AG04449 (cell line): ENCODE measurements at regions not wholly inside any gene's neighbourhood (a gene's known extent, or its start where the extent isn't known, plus 50 kb on each side); places are given as distances from the start of the nearest gene placed in this dataset.
"Not testable (repeated sequence)": the region's sequence is repeated elsewhere in the genome, so short reads cannot be mapped to it uniquely, and the experiment has no call there.

Source experiments
- CTCF ChIA-PET: fragments of 350-600 bp; formaldehyde crosslinking; extraction: SDS; loops from one replicate; lab custom pipeline; 2021; ENCODE audit warnings: antibody characterized with exemption; lab: Yijun Ruan, JAX
- POLR2A ChIA-PET: fragments of 400-600, 350-600 bp; formaldehyde crosslinking; extraction: SDS; loops from one replicate; lab custom pipeline; 2020; ENCODE audit warnings: antibody characterized with exemption, inconsistent platforms; lab: Yijun Ruan, JAX
- DNase-seq: peaks from one replicate; pipeline ENCODE4 v3.0.0-alpha.2; 2010; ENCODE audit warnings: low read depth, low spot score
- H3K4me3 ChIP-seq: 2 replicates; pipeline ENCODE4 v1.5.1; 2011; ENCODE audit warnings: low read depth, mild to moderate bottlenecking, control low read depth, low read length
- TF ChIP-seq, protein P1 (sequence below): IDR thresholded peaks from one replicate; pipeline ENCODE4 v1.5.1; 2011; ENCODE audit warnings: mild to moderate bottlenecking, moderate library complexity, low read length, control low read depth, inconsistent platforms; ENCODE audit not compliant: insufficient read depth; ENCODE audit errors: missing control alignments

DNA sequence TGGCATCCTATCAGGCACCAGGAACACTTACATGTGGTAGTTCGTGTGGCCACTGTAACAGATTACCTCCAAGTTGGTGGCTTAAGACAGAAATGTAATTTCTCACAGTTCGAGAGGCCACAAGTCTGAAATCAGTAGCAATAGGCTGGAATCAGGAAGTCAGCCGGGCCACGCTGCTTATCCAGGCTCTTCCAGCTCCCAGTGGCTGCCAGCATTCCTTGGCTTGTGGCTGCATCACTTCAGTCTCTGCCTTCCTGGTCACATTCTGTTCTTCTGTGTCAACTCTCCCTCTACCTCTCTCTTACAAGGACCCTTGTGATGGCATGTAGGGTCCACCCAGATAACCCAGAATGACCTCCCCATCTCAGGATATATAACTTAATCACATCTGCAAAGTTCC, 78.7 kb upstream of the MSX2 start:
- ChIA-PET POLR2A (no interaction called here), CTCF (no interaction called here)
- H3K4me3 ChIP-seq, result no peak overlapping the region
- TF ChIP-seq, protein P1, sequence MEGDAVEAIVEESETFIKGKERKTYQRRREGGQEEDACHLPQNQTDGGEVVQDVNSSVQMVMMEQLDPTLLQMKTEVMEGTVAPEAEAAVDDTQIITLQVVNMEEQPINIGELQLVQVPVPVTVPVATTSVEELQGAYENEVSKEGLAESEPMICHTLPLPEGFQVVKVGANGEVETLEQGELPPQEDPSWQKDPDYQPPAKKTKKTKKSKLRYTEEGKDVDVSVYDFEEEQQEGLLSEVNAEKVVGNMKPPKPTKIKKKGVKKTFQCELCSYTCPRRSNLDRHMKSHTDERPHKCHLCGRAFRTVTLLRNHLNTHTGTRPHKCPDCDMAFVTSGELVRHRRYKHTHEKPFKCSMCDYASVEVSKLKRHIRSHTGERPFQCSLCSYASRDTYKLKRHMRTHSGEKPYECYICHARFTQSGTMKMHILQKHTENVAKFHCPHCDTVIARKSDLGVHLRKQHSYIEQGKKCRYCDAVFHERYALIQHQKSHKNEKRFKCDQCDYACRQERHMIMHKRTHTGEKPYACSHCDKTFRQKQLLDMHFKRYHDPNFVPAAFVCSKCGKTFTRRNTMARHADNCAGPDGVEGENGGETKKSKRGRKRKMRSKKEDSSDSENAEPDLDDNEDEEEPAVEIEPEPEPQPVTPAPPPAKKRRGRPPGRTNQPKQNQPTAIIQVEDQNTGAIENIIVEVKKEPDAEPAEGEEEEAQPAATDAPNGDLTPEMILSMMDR, result no peak
- no peak for DNase-seq

DNA sequence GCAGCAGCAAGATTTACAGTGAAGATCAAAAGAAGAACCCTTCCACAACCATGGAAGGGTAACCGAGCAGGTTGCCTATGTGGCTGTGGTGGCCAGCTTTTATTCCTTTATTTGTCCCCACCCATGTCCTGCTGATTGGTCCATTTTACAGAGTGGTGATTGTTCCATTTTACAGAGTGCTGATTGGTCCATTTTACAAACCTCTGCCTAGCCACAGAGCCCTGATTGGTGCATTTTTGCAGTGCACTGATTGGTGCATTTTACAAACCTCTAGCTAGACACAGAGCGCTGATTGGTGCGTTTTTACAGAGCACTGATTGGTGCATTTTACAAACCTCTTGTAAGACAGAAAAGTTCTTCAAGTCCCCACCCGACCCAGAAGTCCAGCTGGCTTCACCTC, 75.8 kb upstream of the MSX2 start:
- POLR2A ChIA-PET, DNase-seq, CTCF ChIA-PET, H3K4me3 ChIP-seq: not testable (repeated sequence)

DNA sequence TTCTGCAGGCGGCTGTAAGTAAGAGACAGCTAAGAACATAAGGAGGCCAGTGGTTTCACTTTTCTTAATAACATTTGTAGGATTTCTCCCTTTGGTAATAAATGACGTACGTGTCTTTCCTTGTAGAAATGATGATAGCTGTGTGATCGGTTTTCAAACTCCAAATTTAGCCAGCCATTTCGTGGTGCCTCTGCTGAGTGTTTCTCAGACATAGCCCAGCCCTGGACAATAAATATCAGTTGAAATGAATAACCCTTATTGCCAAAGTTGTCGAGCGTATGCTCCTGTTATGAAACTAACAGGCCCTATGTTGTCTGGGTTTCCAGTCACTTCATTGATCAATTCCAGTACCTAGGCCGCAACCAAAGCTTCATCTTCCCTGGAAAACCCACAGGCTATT, 75.0 kb upstream of the MSX2 start:
- no peak for DNase-seq
- TF ChIP-seq, protein P1, result no peak
- CTCF ChIA-PET, result no interaction called here
- POLR2A ChIA-PET, result no interaction called here
- no peak overlapping the region for H3K4me3 ChIP-seq

- H3K4me3 ChIP-seq, result no peak overlapping the region
- ChIA-PET POLR2A (no interaction called here), CTCF (no interaction called here)
- DNase-seq, result no peak
- TF ChIP-seq, protein P1, result no peak
These were observed 69.9 kb upstream of the MSX2 start for GRCh38 chr5:174654442-174654841.

DNA sequence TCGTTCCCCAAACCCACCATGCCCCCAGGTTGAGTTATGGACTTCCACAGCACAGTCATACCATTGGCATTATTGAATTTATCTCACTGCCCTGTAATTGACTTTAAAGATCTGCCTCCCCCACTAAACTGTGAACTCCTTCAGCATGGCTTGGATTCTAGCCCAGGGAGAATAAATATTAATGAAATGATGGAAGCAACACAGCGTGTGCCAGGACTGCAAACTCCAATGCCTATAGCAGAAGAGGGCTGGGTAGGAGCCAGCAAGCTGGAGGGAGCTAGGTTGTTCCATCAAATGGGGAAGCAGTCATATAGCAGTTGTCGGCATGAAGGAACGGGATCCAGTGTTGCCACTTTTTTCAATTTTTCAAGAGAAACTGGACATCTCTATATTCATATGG, 69.0 kb upstream of the MSX2 start:
- POLR2A ChIA-PET, result no interaction called here
- H3K4me3 ChIP-seq, result no peak overlapping the region
- TF ChIP-seq, protein P1, result no peak
- DNase-seq, result no peak
- CTCF ChIA-PET, result no interaction called here

GRCh38 chr5:174664180-174664850, 60.1 kb upstream of the MSX2 start:
- POLR2A ChIA-PET, result no interaction called here
- DNase-seq, result no peak

GRCh38 chr5:174665347-174665746, 59.0 kb upstream of the MSX2 start:
- ChIA-PET CTCF (interaction anchor here (0.7 kb wide), 1 partner anchor 16 kb away, joined by 4 read pairs; no protein-coding TSS in a partner anchor), POLR2A (no interaction called here)
- no peak for DNase-seq
- no peak overlapping the region for H3K4me3 ChIP-seq
- TF ChIP-seq, protein P1, result no peak

More at GRCh38 chr5:174664180-174664850, 60.1 kb upstream of the MSX2 start:
- TF ChIP-seq, protein P1, result no peak
- CTCF ChIA-PET, result no interaction called here
- H3K4me3 ChIP-seq, result no peak overlapping the region
